MM.1S (cell line): ENCODE measurements at regions not wholly inside any gene's neighbourhood (a gene's known extent, or its start where the extent isn't known, plus 50 kb on each side); places are given as distances from the start of the nearest gene placed in this dataset.

Source experiments
- DNase-seq: peaks from one replicate; pipeline ENCODE4 v3.0.0-alpha.2; 2015
- H2AFZ ChIP-seq: fragments of 300-600 bp; sonication (generic); 2 replicates; pipeline ENCODE4 v1.6.0; 2016; ENCODE audit warnings: antibody characterized with exemption, low read length
- H3F3A ChIP-seq: fragments of 300-600 bp; sonication (generic); 2 replicates; pipeline ENCODE4 v1.6.1; 2016; ENCODE audit warnings: mild to moderate bottlenecking, antibody characterized with exemption, low read length, moderate library complexity, mixed read lengths; ENCODE audit not compliant: insufficient read depth
- H3K27ac ChIP-seq: fragments of 300-600 bp; sonication (generic); 2 replicates; pipeline ENCODE4 v1.5.1; 2016; ENCODE audit warnings: mild to moderate bottlenecking, low read length
- H3K27me3 ChIP-seq: fragments of 300-600 bp; sonication (generic); replicated peaks from 2 replicates; pipeline ENCODE4 v1.6.0; 2016; ENCODE audit warnings: low read length; ENCODE audit not compliant: insufficient read depth
- H3K36me3 ChIP-seq: fragments of 300-600 bp; sonication (generic); replicated peaks from 2 replicates; pipeline ENCODE4 v1.6.1; 2016; ENCODE audit warnings: mild to moderate bottlenecking, low read length, mixed read lengths; ENCODE audit not compliant: insufficient read depth
- H3K4me1 ChIP-seq: fragments of 300-600 bp; sonication (generic); 2 replicates; pipeline ENCODE4 v1.6.1; 2016; ENCODE audit warnings: low read length, mixed read lengths
- H3K4me2 ChIP-seq: fragments of 300-600 bp; sonication (generic); 2 replicates; pipeline ENCODE4 v1.6.0; 2016; ENCODE audit warnings: low read depth, low read length
- H3K4me3 ChIP-seq: fragments of 300-600 bp; sonication (generic); 2 replicates; pipeline ENCODE4 v1.5.1; 2016; ENCODE audit warnings: low read length, mixed read lengths
- H3K79me2 ChIP-seq: fragments of 300-600 bp; sonication (generic); 2 replicates; pipeline ENCODE4 v1.6.1; 2016; ENCODE audit warnings: mixed run types, low read length, mixed read lengths
- H3K9ac ChIP-seq: fragments of 300-600 bp; sonication (generic); 2 replicates; pipeline ENCODE4 v1.6.1; 2016; ENCODE audit warnings: low read length, mixed read lengths
- H3K9me2 ChIP-seq: fragments of 300-600 bp; sonication (generic); replicated peaks from 2 replicates; pipeline ENCODE4 v1.6.1; 2016; ENCODE audit warnings: mild to moderate bottlenecking, low read length, mixed read lengths; ENCODE audit not compliant: insufficient read depth
- H3K9me3 ChIP-seq: fragments of 300-600 bp; sonication (generic); replicated peaks from 2 replicates; pipeline ENCODE4 v1.6.1; 2016; ENCODE audit warnings: mild to moderate bottlenecking, low read length, mixed read lengths; ENCODE audit not compliant: insufficient read depth
- H4K20me1 ChIP-seq: fragments of 300-600 bp; sonication (generic); 2 replicates; pipeline ENCODE4 v1.6.1; 2016; ENCODE audit warnings: mild to moderate bottlenecking, low read length, moderate library complexity, mixed read lengths; ENCODE audit not compliant: insufficient read depth
- EZH2 ChIP-seq: fragments of 300-600 bp; sonication (generic); optimal IDR thresholded peaks from 2 replicates; pipeline ENCODE3; 2017; ENCODE audit warnings: low read depth, mild to moderate bottlenecking, antibody characterized with exemption, low read length, mixed read lengths
- EZH2phosphoT487 ChIP-seq: fragments of 300-600 bp; sonication (generic); IDR thresholded peaks from 2 replicates; pipeline ENCODE4 v1.6.1; 2018; ENCODE audit warnings: antibody characterized with exemption, low read length
- TF ChIP-seq, protein P1 (sequence below): fragments of 300-600 bp; sonication (generic); IDR thresholded peaks from 2 replicates; pipeline ENCODE4 v1.5.1; 2016; ENCODE audit warnings: antibody characterized with exemption, low read length, mixed read lengths

- DNase-seq = no peak
- Histone ChIP-seq H3K9me2 (no peaks in the 10 kb centered on the region), H3K4me2 (no peak overlapping the region), H3K4me1 (no peaks in the 10 kb centered on the region), H4K20me1 (no peaks in the 10 kb centered on the region), H3K9me3 (no peaks in the 10 kb centered on the region), H3K9ac (no peak overlapping the region), H3F3A (no peaks in the 10 kb centered on the region), H3K79me2 (no peaks in the 10 kb centered on the region), H3K27ac (no peak overlapping the region), H3K4me3 (no peak overlapping the region), H3K27me3 (no peaks in the 10 kb centered on the region), H3K36me3 (no peaks in the 10 kb centered on the region), H2AFZ (no peak overlapping the region)
- TF ChIP-seq EZH2phosphoT487 (no peak), EZH2 (no peak)
- TF ChIP-seq, protein P1, sequence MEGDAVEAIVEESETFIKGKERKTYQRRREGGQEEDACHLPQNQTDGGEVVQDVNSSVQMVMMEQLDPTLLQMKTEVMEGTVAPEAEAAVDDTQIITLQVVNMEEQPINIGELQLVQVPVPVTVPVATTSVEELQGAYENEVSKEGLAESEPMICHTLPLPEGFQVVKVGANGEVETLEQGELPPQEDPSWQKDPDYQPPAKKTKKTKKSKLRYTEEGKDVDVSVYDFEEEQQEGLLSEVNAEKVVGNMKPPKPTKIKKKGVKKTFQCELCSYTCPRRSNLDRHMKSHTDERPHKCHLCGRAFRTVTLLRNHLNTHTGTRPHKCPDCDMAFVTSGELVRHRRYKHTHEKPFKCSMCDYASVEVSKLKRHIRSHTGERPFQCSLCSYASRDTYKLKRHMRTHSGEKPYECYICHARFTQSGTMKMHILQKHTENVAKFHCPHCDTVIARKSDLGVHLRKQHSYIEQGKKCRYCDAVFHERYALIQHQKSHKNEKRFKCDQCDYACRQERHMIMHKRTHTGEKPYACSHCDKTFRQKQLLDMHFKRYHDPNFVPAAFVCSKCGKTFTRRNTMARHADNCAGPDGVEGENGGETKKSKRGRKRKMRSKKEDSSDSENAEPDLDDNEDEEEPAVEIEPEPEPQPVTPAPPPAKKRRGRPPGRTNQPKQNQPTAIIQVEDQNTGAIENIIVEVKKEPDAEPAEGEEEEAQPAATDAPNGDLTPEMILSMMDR = no peak
Observed at GRCh38 chr5:174425271-174425963, 299.0 kb upstream of the MSX2 start.

DNA sequence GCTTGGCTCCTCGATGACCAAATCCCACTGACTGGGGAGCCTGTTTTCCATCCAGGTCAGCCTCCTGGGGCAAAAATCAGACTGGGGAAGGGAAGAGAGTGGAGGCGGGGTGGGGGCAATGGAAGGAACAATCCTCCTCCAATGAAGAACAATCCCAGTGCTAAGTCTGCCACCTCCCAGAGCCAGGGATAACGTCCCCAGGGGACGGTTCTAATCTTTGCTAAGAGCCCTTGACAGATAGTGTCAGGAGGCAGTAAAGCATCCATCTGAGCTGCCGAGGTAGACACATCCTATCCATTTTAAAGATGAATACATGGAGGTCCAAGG lies 298.5 kb upstream of the MSX2 start:
- Histone ChIP-seq H4K20me1 (no peaks in the 10 kb centered on the region), H3K79me2 (no peaks in the 10 kb centered on the region), H3K9me2 (no peaks in the 10 kb centered on the region), H3K9ac (no peak overlapping the region), H3F3A (no peaks in the 10 kb centered on the region), H3K4me3 (no peak overlapping the region), H3K36me3 (no peaks in the 10 kb centered on the region), H2AFZ (no peak overlapping the region), H3K27ac (no peak overlapping the region), H3K9me3 (no peaks in the 10 kb centered on the region), H3K4me1 (no peaks in the 10 kb centered on the region), H3K27me3 (no peaks in the 10 kb centered on the region), H3K4me2 (no peak overlapping the region)
- no peak for DNase-seq
- no peak for TF ChIP-seq EZH2
- TF ChIP-seq, protein P1 = no peak
- TF ChIP-seq EZH2phosphoT487 = no peak

GRCh38 chr5:174426388-174426787 lies 298.0 kb upstream of the MSX2 start:
- TF ChIP-seq EZH2phosphoT487 = no peak
- TF ChIP-seq EZH2 = no peak
- TF ChIP-seq, protein P1 = no peak
- no peaks in the 10 kb centered on the region for H3F3A ChIP-seq
- no peak for DNase-seq
- H3K9me3 ChIP-seq = no peaks in the 10 kb centered on the region
- no peak overlapping the region for H3K4me3 ChIP-seq
- H4K20me1 ChIP-seq = no peaks in the 10 kb centered on the region
- H3K9ac ChIP-seq = no peak overlapping the region
- H3K79me2 ChIP-seq = no peaks in the 10 kb centered on the region
- no peaks in the 10 kb centered on the region for H3K27me3 ChIP-seq
- H3K9me2 ChIP-seq = no peaks in the 10 kb centered on the region
- H3K36me3 ChIP-seq = no peaks in the 10 kb centered on the region
- H2AFZ ChIP-seq = no peak overlapping the region
- H3K27ac ChIP-seq = no peak overlapping the region
- no peak overlapping the region for H3K4me2 ChIP-seq
- H3K4me1 ChIP-seq = no peaks in the 10 kb centered on the region
